Cardiac muscle cell (in vitro differentiated cells and primary cell): ENCODE measurements at regions not wholly inside any gene's neighbourhood (a gene's known extent, or its start where the extent isn't known, plus 50 kb on each side); places are given as distances from the start of the nearest gene placed in this dataset.

ENCODE experiments used
- DNase-seq, 2 donors: peaks; one replicate each; pipeline versions ENCODE4 v3.0.0 to v3.0.0-alpha.2; 2010 to 2017; ENCODE audit warnings: low read depth in 1 of 2, low spot score in 1 of 2
- H3K27ac ChIP-seq: fragments of 200-600 bp; sonication (generic); 2 replicates; pipeline ENCODE4 v1.5.1; 2016
- H3K27me3 ChIP-seq: fragments of 200-600 bp; sonication (generic); 2 replicates; pipeline ENCODE4 v1.6.0; 2016; ENCODE audit warnings: control low read depth
- H3K36me3 ChIP-seq: fragments of 200-600 bp; sonication (generic); 2 replicates; pipeline ENCODE4 v1.5.1; 2016; ENCODE audit warnings: control low read depth
- H3K4me1 ChIP-seq: fragments of 200-600 bp; sonication (generic); 2 replicates; pipeline ENCODE4 v1.8.1; 2017; ENCODE audit warnings: low read depth, mild to moderate bottlenecking, mixed run types
- H3K4me3 ChIP-seq: fragments of 200-600 bp; sonication (generic); 2 replicates; pipeline ENCODE4 v1.5.1; 2016; ENCODE audit warnings: mild to moderate bottlenecking
- H3K9me3 ChIP-seq: fragments of 200-600 bp; sonication (generic); 2 replicates; pipeline ENCODE4 v1.5.1; 2017; ENCODE audit warnings: low read depth, mild to moderate bottlenecking, control low read depth
- TF ChIP-seq, protein P1 (sequence below): IDR thresholded peaks from 2 replicates; pipeline ENCODE4 v1.5.1; 2012; ENCODE audit warnings: low read depth, mild to moderate bottlenecking, low read length

DNA sequence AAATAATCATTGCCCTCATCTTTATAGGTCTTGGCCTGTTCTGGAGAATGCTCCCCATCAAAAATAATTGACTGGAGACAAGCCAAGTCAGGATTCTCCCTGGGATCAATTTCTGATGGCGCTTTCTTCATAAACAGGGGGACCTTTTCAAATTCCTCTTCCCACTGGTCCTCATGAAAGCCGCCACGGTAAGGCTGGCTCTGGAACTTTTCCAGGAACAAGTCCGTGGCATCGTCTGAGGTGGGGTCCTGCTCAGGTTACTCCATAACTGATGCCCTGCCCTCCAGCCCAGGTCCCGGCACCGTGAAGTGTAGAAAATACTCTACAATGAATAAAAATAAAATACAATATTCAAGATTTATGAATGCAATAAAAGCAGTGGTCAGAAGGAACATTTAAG is 79.4 kb upstream of the IGFBP3 start:
- Histone ChIP-seq H3K9me3 (no peaks in the 10 kb centered on the region), H3K4me3 (no peak overlapping the region), H3K27me3 (no peaks in the 10 kb centered on the region), H3K27ac (no peak overlapping the region), H3K36me3 (no peaks in the 10 kb centered on the region), H3K4me1 (no peaks in the 10 kb centered on the region)
- TF ChIP-seq, protein P1, sequence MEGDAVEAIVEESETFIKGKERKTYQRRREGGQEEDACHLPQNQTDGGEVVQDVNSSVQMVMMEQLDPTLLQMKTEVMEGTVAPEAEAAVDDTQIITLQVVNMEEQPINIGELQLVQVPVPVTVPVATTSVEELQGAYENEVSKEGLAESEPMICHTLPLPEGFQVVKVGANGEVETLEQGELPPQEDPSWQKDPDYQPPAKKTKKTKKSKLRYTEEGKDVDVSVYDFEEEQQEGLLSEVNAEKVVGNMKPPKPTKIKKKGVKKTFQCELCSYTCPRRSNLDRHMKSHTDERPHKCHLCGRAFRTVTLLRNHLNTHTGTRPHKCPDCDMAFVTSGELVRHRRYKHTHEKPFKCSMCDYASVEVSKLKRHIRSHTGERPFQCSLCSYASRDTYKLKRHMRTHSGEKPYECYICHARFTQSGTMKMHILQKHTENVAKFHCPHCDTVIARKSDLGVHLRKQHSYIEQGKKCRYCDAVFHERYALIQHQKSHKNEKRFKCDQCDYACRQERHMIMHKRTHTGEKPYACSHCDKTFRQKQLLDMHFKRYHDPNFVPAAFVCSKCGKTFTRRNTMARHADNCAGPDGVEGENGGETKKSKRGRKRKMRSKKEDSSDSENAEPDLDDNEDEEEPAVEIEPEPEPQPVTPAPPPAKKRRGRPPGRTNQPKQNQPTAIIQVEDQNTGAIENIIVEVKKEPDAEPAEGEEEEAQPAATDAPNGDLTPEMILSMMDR: no peak
- DNase-seq: no peak

GRCh38 chr7:45999541-45999940 is 78.5 kb upstream of the IGFBP3 start:
- no peaks in the 10 kb centered on the region for H3K9me3 ChIP-seq
- TF ChIP-seq, protein P1: no peak

DNA sequence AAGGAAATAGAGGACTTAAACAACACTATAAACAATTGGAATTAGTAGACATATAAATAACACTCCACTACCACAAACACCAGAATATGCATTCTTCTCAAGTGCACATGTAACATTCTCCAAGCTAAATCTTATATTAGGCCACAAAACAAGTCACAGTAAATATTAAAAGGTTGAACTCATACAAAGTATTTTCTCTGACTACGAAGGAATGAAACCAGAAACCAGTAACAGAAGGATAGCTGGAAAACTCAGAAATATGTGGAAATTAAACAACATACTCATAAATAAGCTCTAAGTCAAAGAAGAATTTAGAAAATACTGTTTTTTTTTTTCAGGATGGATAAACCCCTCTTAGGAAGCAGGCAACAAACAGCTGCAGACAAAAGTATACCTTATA is 77.4 kb upstream of the IGFBP3 start:
- H3K4me3 ChIP-seq: no peak overlapping the region
- H3K36me3 ChIP-seq: no peaks in the 10 kb centered on the region
- H3K9me3 ChIP-seq: no peaks in the 10 kb centered on the region
- H3K27me3 ChIP-seq: no peaks in the 10 kb centered on the region
- peaks cover 7% of the 10 kb centered on the region for H3K4me1 ChIP-seq
- TF ChIP-seq, protein P1: no peak
- no peak overlapping the region for H3K27ac ChIP-seq
- no peak for DNase-seq

More at GRCh38 chr7:45999541-45999940, 78.5 kb upstream of the IGFBP3 start:
- H3K27ac ChIP-seq: no peak overlapping the region
- no peaks in the 10 kb centered on the region for H3K36me3 ChIP-seq
- H3K27me3 ChIP-seq: no peaks in the 10 kb centered on the region
- no peak overlapping the region for H3K4me3 ChIP-seq
- no peak for DNase-seq
- H3K4me1 ChIP-seq: peaks cover 6% of the 10 kb centered on the region

DNA sequence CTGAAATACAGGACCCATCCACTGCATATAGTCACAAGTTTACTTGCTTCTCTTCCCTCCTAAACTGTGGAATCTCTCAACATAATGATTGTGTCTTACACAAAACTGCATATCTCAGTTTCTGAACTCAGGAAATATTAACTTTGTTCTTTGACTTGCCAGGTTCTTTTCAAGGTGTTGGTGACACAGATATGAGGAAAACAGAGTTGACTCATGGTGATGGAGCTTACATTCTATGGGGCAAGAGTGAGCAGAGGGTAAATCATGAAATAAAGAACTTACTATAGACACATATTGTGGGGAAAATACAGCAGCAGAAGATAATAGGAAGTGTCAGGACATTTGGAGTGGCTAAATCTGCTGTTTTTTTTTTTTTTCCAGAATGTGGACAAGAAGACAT is 72.5 kb upstream of the IGFBP3 start:
- TF ChIP-seq, protein P1: no peak
- no peak for DNase-seq
- Histone ChIP-seq H3K4me1 (peaks cover 7% of the 10 kb centered on the region), H3K27ac (no peak overlapping the region), H3K4me3 (no peak overlapping the region), H3K27me3 (no peaks in the 10 kb centered on the region), H3K36me3 (no peaks in the 10 kb centered on the region), H3K9me3 (no peaks in the 10 kb centered on the region)

- TF ChIP-seq, protein P1: no peak
- Histone ChIP-seq H3K4me1 (peaks cover 7% of the 10 kb centered on the region), H3K27me3 (no peaks in the 10 kb centered on the region), H3K4me3 (no peak overlapping the region), H3K9me3 (no peaks in the 10 kb centered on the region), H3K36me3 (no peaks in the 10 kb centered on the region), H3K27ac (no peak overlapping the region)
- no peak for DNase-seq
These were observed 71.8 kb upstream of the IGFBP3 start for GRCh38 chr7:45992826-45993225.

- Histone ChIP-seq H3K27ac (no peak overlapping the region), H3K36me3 (no peaks in the 10 kb centered on the region), H3K27me3 (no peaks in the 10 kb centered on the region), H3K4me1 (peaks cover 7% of the 10 kb centered on the region), H3K9me3 (no peaks in the 10 kb centered on the region), H3K4me3 (no peak overlapping the region)
- DNase-seq: no peak
- TF ChIP-seq, protein P1: no peak
These were observed 69.2 kb upstream of the IGFBP3 start for GRCh38 chr7:45990276-45990675.
